HT-29 (cell line): ENCODE measurements at regions not wholly inside any gene's neighbourhood (a gene's known extent, or its start where the extent isn't known, plus 50 kb on each side); places are given as distances from the start of the nearest gene placed in this dataset.
A peak's percentile ranks its signal among the peaks of the same experiment; 100 is the strongest.

ENCODE experiments used
- DNase-seq: peaks from one replicate; pipeline ENCODE4 v3.0.0-alpha.2; 2015; ENCODE audit warnings: low spot score

- no peak for DNase-seq
Observed at GRCh38 chr11:92384358-92384757, 159.7 kb downstream of the FAT3 start.

GRCh38 chr11:92384802-92385201 lies 160.2 kb downstream of the FAT3 start:
- no peak for DNase-seq

- no peak for DNase-seq
Observed at GRCh38 chr11:92386577-92386976, 162.0 kb downstream of the FAT3 start.

- DNase-seq: no peak
Observed at GRCh38 chr11:92387859-92388258, 163.2 kb downstream of the FAT3 start.

GRCh38 chr11:92388380-92388779 lies 163.8 kb downstream of the FAT3 start:
- DNase-seq: peak; percentile 25

- DNase-seq: no peak
Observed at GRCh38 chr11:92390783-92391182, 166.2 kb downstream of the FAT3 start.

GRCh38 chr11:92391364-92391763 lies 166.7 kb downstream of the FAT3 start:
- no peak for DNase-seq

- DNase-seq: no peak
Observed at GRCh38 chr11:92391808-92392207, 167.2 kb downstream of the FAT3 start.

GRCh38 chr11:92393218-92393617 lies 168.6 kb downstream of the FAT3 start:
- no peak for DNase-seq

GRCh38 chr11:92396133-92396532 lies 171.5 kb downstream of the FAT3 start:
- DNase-seq: no peak

GRCh38 chr11:92397221-92397755 lies 172.7 kb downstream of the FAT3 start:
- DNase-seq: no peak

- DNase-seq: no peak
Observed at GRCh38 chr11:92399705-92400104, 175.1 kb downstream of the FAT3 start.

GRCh38 chr11:92401520-92401919 lies 176.9 kb downstream of the FAT3 start:
- DNase-seq: no peak

- DNase-seq: no peak
Observed at GRCh38 chr11:92406472-92406871, 181.9 kb downstream of the FAT3 start.

- no peak for DNase-seq
Observed at GRCh38 chr11:92409355-92409754, 184.7 kb downstream of the FAT3 start.

- DNase-seq: no peak
Observed at GRCh38 chr11:92409956-92410355, 185.3 kb downstream of the FAT3 start.

GRCh38 chr11:92410526-92410925 lies 185.9 kb downstream of the FAT3 start:
- DNase-seq: no peak

GRCh38 chr11:92411431-92411830 lies 186.8 kb downstream of the FAT3 start:
- no peak for DNase-seq

GRCh38 chr11:92413757-92414513 lies 189.3 kb downstream of the FAT3 start:
- DNase-seq: no peak

- DNase-seq: no peak
Observed at GRCh38 chr11:92416971-92417725, 192.5 kb downstream of the FAT3 start.

GRCh38 chr11:92423115-92424034 lies 198.8 kb downstream of the FAT3 start:
- no peak for DNase-seq

- no peak for DNase-seq
Observed at GRCh38 chr11:92424281-92424680, 199.7 kb downstream of the FAT3 start.
